ENCODE measurements at regions not wholly inside any gene's neighbourhood (a gene's known extent, or its start where the extent isn't known, plus 50 kb on each side); places are given as distances from the start of the nearest gene placed in this dataset.

DNA sequence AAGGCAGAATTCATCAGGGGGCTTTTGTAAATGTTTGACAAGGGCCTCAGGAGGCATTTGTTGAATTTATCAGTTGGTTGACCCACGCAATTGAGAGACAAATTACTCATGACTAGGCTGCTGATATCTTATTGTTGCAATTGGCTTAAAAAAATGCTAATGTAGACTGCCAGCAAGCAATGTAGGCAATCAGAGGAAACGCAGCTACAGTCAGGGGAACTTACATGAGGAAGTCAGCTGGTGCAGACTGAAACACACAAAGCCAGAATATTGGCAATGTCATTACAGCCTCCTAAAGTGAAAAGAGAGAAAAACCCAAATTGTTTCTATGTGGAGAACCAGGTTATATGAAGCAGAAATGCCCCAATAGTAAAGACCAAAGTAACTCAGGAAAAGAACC lies 83.9 kb downstream of the EIF1AY start:
- TF ChIP-seq, protein P1, sequence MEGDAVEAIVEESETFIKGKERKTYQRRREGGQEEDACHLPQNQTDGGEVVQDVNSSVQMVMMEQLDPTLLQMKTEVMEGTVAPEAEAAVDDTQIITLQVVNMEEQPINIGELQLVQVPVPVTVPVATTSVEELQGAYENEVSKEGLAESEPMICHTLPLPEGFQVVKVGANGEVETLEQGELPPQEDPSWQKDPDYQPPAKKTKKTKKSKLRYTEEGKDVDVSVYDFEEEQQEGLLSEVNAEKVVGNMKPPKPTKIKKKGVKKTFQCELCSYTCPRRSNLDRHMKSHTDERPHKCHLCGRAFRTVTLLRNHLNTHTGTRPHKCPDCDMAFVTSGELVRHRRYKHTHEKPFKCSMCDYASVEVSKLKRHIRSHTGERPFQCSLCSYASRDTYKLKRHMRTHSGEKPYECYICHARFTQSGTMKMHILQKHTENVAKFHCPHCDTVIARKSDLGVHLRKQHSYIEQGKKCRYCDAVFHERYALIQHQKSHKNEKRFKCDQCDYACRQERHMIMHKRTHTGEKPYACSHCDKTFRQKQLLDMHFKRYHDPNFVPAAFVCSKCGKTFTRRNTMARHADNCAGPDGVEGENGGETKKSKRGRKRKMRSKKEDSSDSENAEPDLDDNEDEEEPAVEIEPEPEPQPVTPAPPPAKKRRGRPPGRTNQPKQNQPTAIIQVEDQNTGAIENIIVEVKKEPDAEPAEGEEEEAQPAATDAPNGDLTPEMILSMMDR (IDR thresholded peaks at IDR 0.05) = no peak
- TF ChIP-seq EZH2 (IDR thresholded peaks at IDR 0.05; ENCODE audit: borderline replicate concordance, insufficient read depth, low read depth, low read length, poor library complexity, severe bottlenecking) = no peak

All from B cell (primary cell).